ENCODE measurements at regions not wholly inside any gene's neighbourhood (a gene's known extent, or its start where the extent isn't known, plus 50 kb on each side); places are given as distances from the start of the nearest gene placed in this dataset.
"Not testable (repeated sequence)": the region's sequence is repeated elsewhere in the genome, so short reads cannot be mapped to it uniquely, and the experiment has no call there.

- H3K36me3 ChIP-seq (ENCODE audit: insufficient read depth), result no peaks in the 10 kb centered on the region
- H2AFZ ChIP-seq (ENCODE audit: low read depth), result no peak overlapping the region
- H3K27ac ChIP-seq, result no peak overlapping the region
- H3K9ac ChIP-seq, result no peak overlapping the region
- no peaks in the 10 kb centered on the region for H3K27me3 ChIP-seq (ENCODE audit: insufficient read depth, low read depth)
- TF ChIP-seq CTCF (conservative IDR thresholded peaks at IDR 0.05; ENCODE audit: low read depth, low read length), result no peak
- H3K4me3 ChIP-seq (IDR thresholded peaks at IDR 0.05; ENCODE audit: insufficient read depth, low read depth, low read length), result no peak overlapping the region
- no peaks in the 10 kb centered on the region for H3K4me1 ChIP-seq (ENCODE audit: low read depth, poor library complexity, severe bottlenecking)
- H3K79me2 ChIP-seq (ENCODE audit: insufficient read depth, low read depth), result no peaks in the 10 kb centered on the region
- no peak overlapping the region for H3K4me2 ChIP-seq
- H4K20me1 ChIP-seq (ENCODE audit: insufficient read depth), result no peaks in the 10 kb centered on the region
These were observed 1036.2 kb upstream of the FLRT2 start for GRCh38 chr14:84493779-84494178.

GRCh38 chr14:84496677-84497076, 1033.3 kb upstream of the FLRT2 start:
- TF ChIP-seq CTCF (conservative IDR thresholded peaks at IDR 0.05; ENCODE audit: low read depth, low read length), result no peak
- H3K27me3 ChIP-seq (ENCODE audit: insufficient read depth, low read depth), result no peaks in the 10 kb centered on the region
- no peak overlapping the region for H3K4me3 ChIP-seq (IDR thresholded peaks at IDR 0.05; ENCODE audit: insufficient read depth, low read depth, low read length)

GRCh38 chr14:84512823-84513222, 1017.1 kb upstream of the FLRT2 start:
- H3K4me2 ChIP-seq; H3K27me3 ChIP-seq (ENCODE audit: insufficient read depth, low read depth); H3K79me2 ChIP-seq (ENCODE audit: insufficient read depth, low read depth); H3K27ac ChIP-seq; H3K9ac ChIP-seq; H3K4me1 ChIP-seq (ENCODE audit: low read depth, poor library complexity, severe bottlenecking); H3K4me3 ChIP-seq (IDR thresholded peaks at IDR 0.05; ENCODE audit: insufficient read depth, low read depth, low read length); H3K36me3 ChIP-seq (ENCODE audit: insufficient read depth); H2AFZ ChIP-seq (ENCODE audit: low read depth); H4K20me1 ChIP-seq (ENCODE audit: insufficient read depth): not testable (repeated sequence)

More at GRCh38 chr14:84496677-84497076, 1033.3 kb upstream of the FLRT2 start:
- Histone ChIP-seq H3K4me2 (no peak overlapping the region), H3K4me1 (ENCODE audit: low read depth, poor library complexity, severe bottlenecking) (no peaks in the 10 kb centered on the region), H3K27ac (no peak overlapping the region), H3K9ac (no peak overlapping the region), H2AFZ (ENCODE audit: low read depth) (no peak overlapping the region), H3K79me2 (ENCODE audit: insufficient read depth, low read depth) (no peaks in the 10 kb centered on the region), H3K36me3 (ENCODE audit: insufficient read depth) (no peaks in the 10 kb centered on the region), H4K20me1 (ENCODE audit: insufficient read depth) (no peaks in the 10 kb centered on the region)

- Histone ChIP-seq H3K9ac (no peak overlapping the region), H4K20me1 (ENCODE audit: insufficient read depth) (no peaks in the 10 kb centered on the region), H3K4me2 (no peak overlapping the region), H3K79me2 (ENCODE audit: insufficient read depth, low read depth) (no peaks in the 10 kb centered on the region), H2AFZ (ENCODE audit: low read depth) (no peak overlapping the region), H3K36me3 (ENCODE audit: insufficient read depth) (no peaks in the 10 kb centered on the region), H3K4me3 (IDR thresholded peaks at IDR 0.05; ENCODE audit: insufficient read depth, low read depth, low read length) (no peak overlapping the region), H3K27me3 (ENCODE audit: insufficient read depth, low read depth) (no peaks in the 10 kb centered on the region), H3K27ac (no peak overlapping the region), H3K4me1 (ENCODE audit: low read depth, poor library complexity, severe bottlenecking) (no peaks in the 10 kb centered on the region)
- no peak for TF ChIP-seq CTCF (conservative IDR thresholded peaks at IDR 0.05; ENCODE audit: low read depth, low read length)
These were observed 1010.1 kb upstream of the FLRT2 start for GRCh38 chr14:84519836-84520235.

- Histone ChIP-seq H3K4me1 (ENCODE audit: low read depth, poor library complexity, severe bottlenecking) (no peaks in the 10 kb centered on the region), H3K9ac (no peak overlapping the region), H4K20me1 (ENCODE audit: insufficient read depth) (no peaks in the 10 kb centered on the region), H2AFZ (ENCODE audit: low read depth) (no peak overlapping the region), H3K27ac (no peak overlapping the region), H3K4me2 (no peak overlapping the region), H3K4me3 (IDR thresholded peaks at IDR 0.05; ENCODE audit: insufficient read depth, low read depth, low read length) (no peak overlapping the region), H3K36me3 (ENCODE audit: insufficient read depth) (no peaks in the 10 kb centered on the region), H3K79me2 (ENCODE audit: insufficient read depth, low read depth) (no peaks in the 10 kb centered on the region), H3K27me3 (ENCODE audit: insufficient read depth, low read depth) (no peaks in the 10 kb centered on the region)
- TF ChIP-seq CTCF (conservative IDR thresholded peaks at IDR 0.05; ENCODE audit: low read depth, low read length), result no peak
These were observed 1009.1 kb upstream of the FLRT2 start for GRCh38 chr14:84520711-84521338.
